ENCODE measurements at regions not wholly inside any gene's neighbourhood (a gene's known extent, or its start where the extent isn't known, plus 50 kb on each side); places are given as distances from the start of the nearest gene placed in this dataset.

GRCh38 chr1:111054656-111055055 lies 85.2 kb downstream of the DRAM2 start:
- no peak overlapping the region for H3K27ac ChIP-seq (ENCODE audit: low read depth, low read length)
- no peaks in the 10 kb centered on the region for H3K36me3 ChIP-seq (ENCODE audit: control insufficient read depth in 1 of 2, insufficient read depth in 2 of 2, low read length in 2 of 2)
- no peak overlapping the region for H3K4me3 ChIP-seq (replicated peaks in 1 of 2; ENCODE audit: low read depth in 1 of 2, low read length in 2 of 2)
- H3K9me2 ChIP-seq (ENCODE audit: insufficient read depth): no peaks in the 10 kb centered on the region
- ChIA-PET RAD21 (ENCODE audit: low non-redundant PET in 1 of 2, low total read pairs in 2 of 2, uncharacterized antibody in 2 of 2, unreplicated experiment in 2 of 2) (no interaction called here), CTCF (no interaction called here), POLR2A (no interaction called here)
- DNase-seq (ENCODE audit: low read depth, low spot score) (no peak), ATAC-seq (no peak)
- H3K4me1 ChIP-seq (ENCODE audit: control insufficient read depth in 1 of 2, insufficient read depth in 2 of 2, low read length in 2 of 2): no peaks in the 10 kb centered on the region
- H3K4me2 ChIP-seq (ENCODE audit: low read length): no peak overlapping the region
- TF ChIP-seq ZNF274 (IDR thresholded peaks at IDR 0.05; ENCODE audit: low read depth, low read length) (no peak), MAX (IDR thresholded peaks at IDR 0.05) (no peak), TCF7L2 (IDR thresholded peaks at IDR 0.05; ENCODE audit: borderline replicate concordance, extremely low read depth, insufficient read depth, insufficient read length) (no peak), RAD21 (IDR thresholded peaks at IDR 0.05; ENCODE audit: low read depth) (no peak), POLR2A (IDR thresholded peaks at IDR 0.05; ENCODE audit: borderline replicate concordance, extremely low read depth, insufficient read depth, insufficient read length) (no peak), FOSL1 (IDR thresholded peaks at IDR 0.05; ENCODE audit: low read depth) (no peak)
- intact Hi-C loops (cut with micrococcal nuclease): no loop called here
- no peaks in the 10 kb centered on the region for H3K9me3 ChIP-seq (ENCODE audit: control insufficient read depth in 1 of 2, insufficient read depth in 1 of 2, low read depth in 1 of 2, low read length in 2 of 2)
- no peaks in the 10 kb centered on the region for H4K20me1 ChIP-seq (ENCODE audit: insufficient read depth)
- H3K27me3 ChIP-seq (ENCODE audit: insufficient read depth, low read length): peaks cover 6% of the 10 kb centered on the region; the same call in 1 of the 2 replicates
- no peak overlapping the region for H3K9ac ChIP-seq (ENCODE audit: low read length)
- H2AFZ ChIP-seq (ENCODE audit: low read depth, low read length, poor library complexity, severe bottlenecking): no peak overlapping the region
- BruUV-seq (replicated peaks): no TSS peak
- no peaks in the 10 kb centered on the region for H3K79me2 ChIP-seq (ENCODE audit: insufficient read depth, low read length)

- H3K9ac ChIP-seq (ENCODE audit: low read length): no peak overlapping the region
- no peak overlapping the region for H3K27ac ChIP-seq (ENCODE audit: low read depth, low read length)
- no peak overlapping the region for H3K4me2 ChIP-seq (ENCODE audit: low read length)
- intact Hi-C loops (cut with micrococcal nuclease): no loop called here
- ChIA-PET POLR2A (no interaction called here), RAD21 (ENCODE audit: low non-redundant PET in 1 of 2, low total read pairs in 2 of 2, uncharacterized antibody in 2 of 2, unreplicated experiment in 2 of 2) (no interaction called here), CTCF (no interaction called here)
- H2AFZ ChIP-seq (ENCODE audit: low read depth, low read length, poor library complexity, severe bottlenecking): no peak overlapping the region
- no peaks in the 10 kb centered on the region for H3K9me2 ChIP-seq (ENCODE audit: insufficient read depth)
- no peaks in the 10 kb centered on the region for H3K9me3 ChIP-seq (ENCODE audit: control insufficient read depth in 1 of 2, insufficient read depth in 1 of 2, low read depth in 1 of 2, low read length in 2 of 2)
- DNase-seq (ENCODE audit: low read depth, low spot score) (no peak), ATAC-seq (no peak)
- BruUV-seq (replicated peaks): no TSS peak
- H3K79me2 ChIP-seq (ENCODE audit: insufficient read depth, low read length): no peaks in the 10 kb centered on the region
- H3K36me3 ChIP-seq (ENCODE audit: control insufficient read depth in 1 of 2, insufficient read depth in 2 of 2, low read length in 2 of 2): no peaks in the 10 kb centered on the region
- peaks cover 8% of the 10 kb centered on the region; the same call in 1 of the 2 replicates for H3K27me3 ChIP-seq (ENCODE audit: insufficient read depth, low read length)
- H3K4me3 ChIP-seq (replicated peaks in 1 of 2; ENCODE audit: low read depth in 1 of 2, low read length in 2 of 2): no peak overlapping the region
- H4K20me1 ChIP-seq (ENCODE audit: insufficient read depth): no peaks in the 10 kb centered on the region
- H3K4me1 ChIP-seq (ENCODE audit: control insufficient read depth in 1 of 2, insufficient read depth in 2 of 2, low read length in 2 of 2): no peaks in the 10 kb centered on the region
- TF ChIP-seq EZH2 (IDR thresholded peaks at IDR 0.05) (no peak), SRF (IDR thresholded peaks at IDR 0.05; ENCODE audit: low read depth) (no peak), MAX (IDR thresholded peaks at IDR 0.05) (no peak), CTCF (IDR thresholded peaks at IDR 0.05 in 2 of 3, conservative IDR thresholded peaks at IDR 0.05 in 1 of 3; ENCODE audit: borderline replicate concordance in 1 of 3, insufficient read depth in 1 of 3, low read depth in 2 of 3, low read length in 2 of 3) (no peak), ATF3 (IDR thresholded peaks at IDR 0.05) (no peak), JUND (IDR thresholded peaks at IDR 0.05) (no peak), REST (IDR thresholded peaks at IDR 0.05; ENCODE audit: low read depth) (no peak), YY1 (IDR thresholded peaks at IDR 0.05; ENCODE audit: extremely low read depth, insufficient replicate concordance, low read depth, low read length) (no peak), FOSL1 (IDR thresholded peaks at IDR 0.05; ENCODE audit: low read depth) (no peak), POLR2AphosphoS5 (IDR thresholded peaks at IDR 0.05; ENCODE audit: low read depth, low read length) (no peak), CBX3 (IDR thresholded peaks at IDR 0.05; ENCODE audit: low read depth) (no peak), ELF1 (IDR thresholded peaks at IDR 0.05; ENCODE audit: borderline replicate concordance, low read depth) (no peak)
These were observed 87.6 kb downstream of the DRAM2 start for GRCh38 chr1:111052246-111052645.

Measured in HCT116 (cell line).